ENCODE measurements at regions not wholly inside any gene's neighbourhood (a gene's known extent, or its start where the extent isn't known, plus 50 kb on each side); places are given as distances from the start of the nearest gene placed in this dataset.
A peak's percentile ranks its signal among the peaks of the same experiment; 100 is the strongest.
"Not testable (repeated sequence)": the region's sequence is repeated elsewhere in the genome, so short reads cannot be mapped to it uniquely, and the experiment has no call there.

DNA sequence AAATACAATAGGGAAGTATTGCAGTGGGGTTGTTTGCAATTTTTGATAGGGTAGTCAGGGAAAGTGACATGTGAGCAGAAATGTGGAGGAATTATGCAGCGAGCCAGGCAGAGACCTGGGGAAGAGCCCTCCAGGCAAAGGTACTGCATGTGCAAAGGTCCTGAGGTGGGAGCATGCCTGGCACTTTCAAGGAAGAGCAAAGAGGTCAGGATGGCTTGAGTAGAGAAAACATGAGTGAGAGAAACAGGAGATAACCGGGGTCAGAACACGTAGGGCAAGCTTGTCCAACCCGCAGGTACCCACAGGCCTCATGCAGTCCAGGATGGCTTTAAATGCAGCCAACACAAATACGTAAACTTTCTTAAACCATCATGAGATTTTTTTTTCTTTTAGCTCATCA is 71.0 kb downstream of the COQ2 start:
- Mint-ChIP-seq H3K27me3 (no peaks in the 10 kb centered on the region), H3K27ac (peak overlapping the region; percentile 88), H3K4me3 (no peak overlapping the region), H3K36me3 (peaks cover 8% of the 10 kb centered on the region), H3K4me1 (peaks cover 53% of the 10 kb centered on the region), H3K9me3 (peaks cover 8% of the 10 kb centered on the region)
- ATAC-seq (ENCODE audit: low read depth), result no peak
- no peak for DNase-seq (ENCODE audit: low spot score in 2 of 2)

DNA sequence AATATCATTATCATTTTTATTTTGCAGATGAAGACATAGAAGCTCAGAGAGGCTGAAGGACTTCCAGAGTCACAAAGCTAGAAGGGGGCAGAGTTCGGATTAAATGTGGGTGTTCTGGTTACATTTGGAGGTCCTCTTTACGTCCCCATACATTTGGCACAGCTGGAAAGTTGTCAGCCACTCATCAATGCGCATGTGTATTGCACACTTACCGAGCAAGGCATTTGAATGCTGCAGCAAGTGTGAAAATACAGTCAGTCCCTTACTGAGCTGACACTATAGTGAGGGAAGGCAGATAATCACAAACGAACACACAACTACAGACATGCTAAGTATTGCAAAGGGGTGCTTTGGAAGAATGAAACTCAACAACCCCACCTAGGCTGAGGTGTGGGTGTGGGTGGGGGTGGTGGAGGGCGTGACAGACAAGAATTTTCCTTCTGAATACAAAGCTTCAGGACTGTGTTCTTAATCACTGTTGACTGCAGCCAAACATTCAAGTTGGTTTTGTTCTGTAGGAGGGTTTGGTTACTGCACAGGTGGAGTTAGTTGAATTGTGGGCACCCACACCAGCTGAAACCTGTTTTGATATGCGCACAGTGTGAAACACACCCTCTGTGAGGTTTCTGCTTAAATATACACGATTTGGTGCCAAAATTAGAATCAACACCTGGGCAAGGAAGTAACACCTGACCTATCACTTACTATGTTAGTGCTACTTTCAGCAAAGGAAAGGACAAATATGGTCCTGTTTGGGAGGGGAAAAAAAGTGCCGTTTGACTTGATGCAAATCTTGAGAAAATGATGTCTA is 72.4 kb downstream of the COQ2 start:
- H3K27me3 Mint-ChIP-seq, result no peaks in the 10 kb centered on the region
- peaks cover 11% of the 10 kb centered on the region for H3K36me3 Mint-ChIP-seq
- ATAC-seq (ENCODE audit: low read depth), result peak; percentile 92
- peaks cover 8% of the 10 kb centered on the region for H3K9me3 Mint-ChIP-seq
- peak; percentile 37 to 72 for DNase-seq (ENCODE audit: low spot score in 2 of 2)
- peak overlapping the region; percentile 50 for H3K4me3 Mint-ChIP-seq
- H3K27ac Mint-ChIP-seq, result peak overlapping the region; percentile 88
- H3K4me1 Mint-ChIP-seq, result peaks cover 51% of the 10 kb centered on the region

DNA sequence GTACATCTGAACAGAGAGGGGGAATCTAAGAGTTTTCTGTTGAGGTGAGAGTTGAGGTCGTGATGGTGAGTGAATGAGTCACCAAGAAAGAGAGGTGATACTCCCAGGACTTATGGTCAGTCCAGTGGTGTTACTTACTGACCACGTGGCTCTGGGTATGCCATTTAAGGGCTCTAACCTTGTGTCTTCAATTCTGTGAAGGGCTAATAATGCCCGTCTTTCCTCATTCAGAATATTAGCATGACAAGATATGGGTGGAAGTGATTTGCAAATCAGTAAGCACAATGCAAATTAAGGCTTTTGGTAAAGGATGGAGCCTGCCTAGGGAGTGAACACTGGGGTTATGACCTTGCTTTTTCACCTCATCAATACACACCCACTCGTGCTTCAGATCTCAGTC is 75.2 kb downstream of the COQ2 start:
- Mint-ChIP-seq H3K9me3 (peaks cover 8% of the 10 kb centered on the region), H3K27me3 (no peaks in the 10 kb centered on the region), H3K4me3 (no peak overlapping the region), H3K36me3 (peaks cover 11% of the 10 kb centered on the region), H3K27ac (no peak overlapping the region), H3K4me1 (peaks cover 35% of the 10 kb centered on the region)
- ATAC-seq (ENCODE audit: low read depth) (no peak), DNase-seq (ENCODE audit: low spot score in 2 of 2) (no peak)

DNA sequence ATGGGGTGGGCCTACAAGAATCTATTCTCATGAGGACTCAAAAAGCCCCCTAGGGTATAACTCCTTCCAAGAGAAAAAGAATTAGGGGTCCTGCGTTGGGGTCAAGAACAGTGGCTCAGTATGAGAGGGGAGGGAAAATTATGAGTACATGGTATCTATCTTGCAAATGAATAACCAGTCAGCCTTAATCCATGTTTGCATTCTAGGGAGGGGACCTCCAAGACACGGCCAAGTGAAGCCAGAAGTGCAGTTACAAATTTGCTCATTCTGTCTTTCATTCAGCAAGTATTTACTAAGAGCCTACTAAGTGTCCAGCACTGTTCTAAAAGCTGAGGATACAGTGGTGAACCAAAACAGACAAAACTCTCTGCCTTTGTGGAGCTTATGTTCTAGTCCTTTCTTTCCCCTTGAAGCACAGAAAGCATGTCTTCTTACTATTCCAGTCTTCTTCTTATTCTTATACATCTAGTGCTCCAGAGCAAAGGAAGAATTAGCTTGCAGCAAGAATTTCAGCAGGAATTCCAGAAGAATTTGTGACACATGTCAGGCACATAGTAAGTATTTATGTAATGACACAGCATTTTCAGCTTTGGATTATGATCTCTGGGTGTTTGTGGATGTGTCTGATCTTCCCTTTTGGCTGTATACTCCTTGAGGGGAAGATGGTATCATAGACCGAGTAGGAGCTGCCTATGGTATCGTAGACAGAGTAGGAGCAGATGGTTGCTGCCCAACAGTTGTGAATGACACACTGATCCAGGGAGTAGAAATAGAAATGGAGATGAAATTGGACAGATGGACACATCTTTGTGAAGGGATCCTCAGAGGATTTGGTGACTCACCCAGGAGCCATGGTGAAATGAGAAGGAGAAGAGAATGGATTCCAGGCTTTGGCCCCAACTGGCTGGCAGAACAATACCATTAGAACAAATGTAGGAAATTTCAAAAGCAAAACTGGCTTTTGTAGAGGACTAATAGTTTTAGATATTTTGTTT is 75.9 kb downstream of the COQ2 start:
- DNase-seq (ENCODE audit: low spot score in 2 of 2), result no peak
- ATAC-seq (ENCODE audit: low read depth), result no peak
- Mint-ChIP-seq H3K36me3 (peaks cover 11% of the 10 kb centered on the region), H3K4me1 (peaks cover 34% of the 10 kb centered on the region), H3K27me3 (no peaks in the 10 kb centered on the region), H3K27ac (no peak overlapping the region), H3K4me3 (peak overlapping the region; percentile 6), H3K9me3 (peaks cover 8% of the 10 kb centered on the region)

DNA sequence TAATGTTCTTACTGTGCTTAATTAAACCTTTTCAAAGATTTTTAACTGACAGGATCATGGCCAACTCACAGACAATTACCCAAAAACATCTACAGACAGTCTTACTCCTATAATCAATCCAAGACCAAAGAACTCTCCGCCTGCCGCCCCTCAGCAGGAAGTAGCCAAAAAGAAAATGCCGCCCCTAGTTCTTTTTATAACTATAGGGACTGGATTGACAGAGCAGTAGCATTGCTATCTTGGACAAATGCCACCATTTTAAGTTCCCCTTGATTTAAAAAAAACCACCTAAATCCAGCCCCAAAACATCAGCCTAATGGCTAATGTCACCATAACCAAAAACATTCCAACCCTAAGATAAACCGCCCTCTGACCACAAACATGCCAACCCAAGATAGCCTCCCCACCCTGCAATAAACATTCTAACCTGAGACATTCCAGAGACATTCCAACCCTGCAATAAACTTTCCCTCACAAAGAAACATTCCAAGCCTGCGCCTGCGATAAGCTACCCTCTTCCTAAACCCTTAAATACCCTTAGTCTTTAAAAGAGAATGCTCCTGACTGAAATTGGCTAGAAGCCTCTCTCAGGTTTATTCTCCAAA is 77.0 kb downstream of the COQ2 start:
- no peak for ATAC-seq (ENCODE audit: low read depth)
- Mint-ChIP-seq H3K4me1 (peaks cover 26% of the 10 kb centered on the region), H3K27me3 (no peaks in the 10 kb centered on the region), H3K9me3 (peaks cover 3% of the 10 kb centered on the region), H3K36me3 (peaks cover 6% of the 10 kb centered on the region), H3K27ac (no peak overlapping the region), H3K4me3 (no peak overlapping the region)
- no peak for DNase-seq (ENCODE audit: low spot score in 2 of 2)

DNA sequence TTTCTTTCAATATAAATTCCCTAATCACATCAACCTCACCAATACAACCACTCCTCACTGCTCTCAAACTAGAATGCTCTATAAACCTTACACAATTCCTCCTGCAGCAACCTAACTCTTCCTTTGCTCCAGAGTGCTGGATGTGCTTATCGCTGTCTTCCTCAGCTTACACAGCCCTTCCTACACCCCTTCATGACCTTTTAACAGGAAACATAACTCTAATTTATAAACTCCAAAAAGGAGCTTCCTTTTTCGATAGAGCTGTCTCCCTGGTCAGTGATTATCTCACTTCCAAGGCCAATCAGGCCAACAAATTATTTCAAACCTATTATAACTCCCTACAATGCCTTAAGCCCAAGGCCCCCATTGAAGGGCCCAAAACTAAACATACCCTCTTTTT is 78.8 kb downstream of the COQ2 start:
- ATAC-seq (ENCODE audit: low read depth), result no peak
- H3K9me3 Mint-ChIP-seq, result peaks cover 3% of the 10 kb centered on the region
- H3K27me3 Mint-ChIP-seq, result no peaks in the 10 kb centered on the region
- H3K4me3 Mint-ChIP-seq, result no peak overlapping the region
- H3K27ac Mint-ChIP-seq, result no peak overlapping the region
- peaks cover 15% of the 10 kb centered on the region for H3K4me1 Mint-ChIP-seq
- H3K36me3 Mint-ChIP-seq, result peaks cover 6% of the 10 kb centered on the region
- DNase-seq (ENCODE audit: low spot score in 2 of 2), result no peak

DNA sequence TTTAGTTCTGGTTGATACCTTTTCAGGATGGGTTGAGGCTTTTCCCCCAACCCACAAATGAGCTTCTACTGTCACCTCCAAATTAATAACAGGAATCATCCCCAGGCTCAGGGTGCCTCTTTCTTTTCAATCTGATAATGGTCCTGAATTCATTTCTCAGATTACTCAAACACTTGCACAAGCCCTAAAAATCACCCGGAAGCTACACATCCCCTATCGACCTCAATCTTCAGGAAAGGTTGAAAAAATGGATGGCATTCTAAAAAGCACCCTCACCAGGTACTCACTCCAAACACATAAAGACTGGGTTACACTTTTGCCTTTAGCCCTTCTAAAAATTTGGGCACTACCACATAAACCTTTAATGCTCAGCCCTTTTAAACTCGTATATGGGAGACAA is 79.9 kb downstream of the COQ2 start:
- Mint-ChIP-seq H3K27ac (no peak overlapping the region), H3K9me3 (peaks cover 3% of the 10 kb centered on the region), H3K36me3 (peaks cover 6% of the 10 kb centered on the region), H3K27me3 (no peaks in the 10 kb centered on the region), H3K4me1 (peaks cover 11% of the 10 kb centered on the region), H3K4me3 (no peak overlapping the region)
- DNase-seq (ENCODE audit: low spot score in 2 of 2), result no peak
- ATAC-seq (ENCODE audit: low read depth), result no peak

DNA sequence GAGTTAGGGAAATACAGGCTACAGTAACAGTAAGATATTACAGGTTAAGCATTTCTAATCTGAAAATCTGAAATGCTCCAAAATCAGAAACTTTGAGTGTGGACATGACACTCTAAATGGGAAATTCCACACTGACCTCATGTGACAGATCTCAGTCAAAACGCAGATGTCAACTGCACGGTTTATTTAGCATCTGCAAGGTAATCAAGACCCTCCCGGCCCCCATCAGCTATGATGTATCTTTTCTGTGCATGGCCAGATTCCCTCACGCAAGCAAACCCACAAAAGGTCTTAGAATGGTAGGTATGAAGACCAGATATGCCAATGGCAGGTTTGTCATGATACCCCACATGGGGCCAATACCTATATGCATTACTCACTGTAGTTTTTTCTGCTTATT is 82.8 kb downstream of the COQ2 start:
- Mint-ChIP-seq H3K36me3 (no peaks in the 10 kb centered on the region), H3K9me3 (no peaks in the 10 kb centered on the region), H3K27ac (no peak overlapping the region), H3K4me3 (no peak overlapping the region), H3K27me3 (no peaks in the 10 kb centered on the region), H3K4me1 (peaks cover 13% of the 10 kb centered on the region)
- no peak for ATAC-seq (ENCODE audit: low read depth)
- DNase-seq (ENCODE audit: low spot score in 2 of 2), result no peak

DNA sequence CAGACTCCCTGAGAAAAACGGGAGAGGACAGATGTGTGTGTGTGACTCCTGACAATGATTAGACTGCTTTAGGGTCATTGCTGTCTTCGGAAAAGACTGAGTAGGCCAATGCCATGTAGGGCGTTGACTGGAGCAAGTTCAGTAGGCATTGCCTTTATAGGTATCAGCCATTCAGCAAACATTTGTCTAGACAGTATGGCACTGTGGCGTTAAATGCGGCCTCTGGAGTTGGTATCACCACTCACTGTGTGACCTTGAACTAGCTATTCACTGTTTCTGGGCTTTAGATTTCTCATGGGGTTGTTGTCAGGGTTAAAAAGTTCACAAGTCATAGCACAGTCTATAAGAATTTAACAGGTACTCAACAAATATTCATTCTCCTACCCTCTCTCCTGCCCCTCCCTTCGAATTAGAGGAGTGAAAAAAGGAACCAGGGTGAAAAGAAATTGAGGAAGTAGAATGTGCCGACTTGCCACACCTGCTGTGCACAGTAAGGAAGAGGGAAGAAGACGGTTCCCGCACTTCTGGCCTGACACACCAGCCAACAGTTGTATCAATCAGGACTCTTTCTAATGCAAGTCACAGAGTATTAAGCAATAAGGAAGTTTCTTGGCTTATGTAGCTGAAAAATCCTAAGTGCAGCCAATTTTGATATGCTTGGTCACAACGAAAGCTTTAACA is 83.2 kb upstream of the PLAC8 start:
- Mint-ChIP-seq H3K9me3 (no peaks in the 10 kb centered on the region), H3K4me1 (peaks cover 24% of the 10 kb centered on the region), H3K36me3 (no peaks in the 10 kb centered on the region), H3K4me3 (peak overlapping the region; percentile 43), H3K27ac (peak overlapping the region; percentile 43), H3K27me3 (no peaks in the 10 kb centered on the region)
- ATAC-seq (ENCODE audit: low read depth) (peak; percentile 97), DNase-seq (ENCODE audit: low spot score in 2 of 2) (peak in 1 of 2 donors; percentile 25)

DNA sequence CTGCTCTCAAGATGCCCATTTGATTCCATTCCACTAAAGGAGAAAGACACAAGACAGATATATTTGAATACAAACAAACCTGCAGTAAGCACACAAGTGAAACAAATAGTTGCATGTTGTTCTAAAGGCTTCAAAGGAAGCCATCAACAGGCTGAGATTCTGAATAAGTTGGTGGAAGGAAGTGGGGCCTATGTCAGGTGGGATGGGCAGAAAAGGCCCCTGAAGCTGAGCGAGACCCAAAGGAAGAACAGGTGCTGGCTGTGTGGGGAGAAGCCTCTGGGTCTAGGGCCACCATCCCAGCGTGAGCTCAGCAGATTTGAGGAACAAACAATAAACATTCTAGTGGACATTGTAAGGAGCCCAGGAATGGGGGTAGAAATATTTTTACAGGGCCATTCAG is 82.4 kb upstream of the PLAC8 start:
- no peaks in the 10 kb centered on the region for H3K36me3 Mint-ChIP-seq
- H3K27me3 Mint-ChIP-seq, result no peaks in the 10 kb centered on the region
- H3K9me3 Mint-ChIP-seq, result no peaks in the 10 kb centered on the region
- no peak overlapping the region for H3K4me3 Mint-ChIP-seq
- H3K4me1 Mint-ChIP-seq, result peaks cover 24% of the 10 kb centered on the region
- no peak for DNase-seq (ENCODE audit: low spot score in 2 of 2)
- ATAC-seq (ENCODE audit: low read depth), result no peak
- H3K27ac Mint-ChIP-seq, result peak overlapping the region; percentile 43

DNA sequence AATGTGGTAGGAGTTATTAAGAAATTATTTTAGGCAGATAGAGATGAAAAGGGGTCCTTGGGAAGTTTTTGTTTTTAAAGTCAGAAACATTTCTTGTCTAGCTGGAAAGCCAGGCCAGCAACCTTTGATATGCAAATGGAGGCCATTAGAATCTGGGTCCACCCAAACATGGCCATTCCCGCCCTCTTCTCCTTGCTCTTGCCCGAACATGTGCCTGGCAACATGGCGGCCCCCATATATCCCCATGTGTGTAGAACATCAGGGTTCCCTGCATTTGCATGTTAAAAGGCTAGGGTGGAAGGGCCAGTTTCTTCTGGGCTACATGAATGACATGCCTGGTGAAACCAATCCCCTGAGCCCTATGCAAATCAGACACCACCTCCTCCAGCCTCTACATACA is 80.7 kb upstream of the PLAC8 start:
- peaks cover 33% of the 10 kb centered on the region for H3K4me1 Mint-ChIP-seq
- no peaks in the 10 kb centered on the region for H3K36me3 Mint-ChIP-seq
- DNase-seq (ENCODE audit: low spot score in 2 of 2) (no peak), ATAC-seq (ENCODE audit: low read depth) (no peak)
- H3K9me3 Mint-ChIP-seq, result no peaks in the 10 kb centered on the region
- no peak overlapping the region for H3K27ac Mint-ChIP-seq
- no peak overlapping the region for H3K4me3 Mint-ChIP-seq
- no peaks in the 10 kb centered on the region for H3K27me3 Mint-ChIP-seq

DNA sequence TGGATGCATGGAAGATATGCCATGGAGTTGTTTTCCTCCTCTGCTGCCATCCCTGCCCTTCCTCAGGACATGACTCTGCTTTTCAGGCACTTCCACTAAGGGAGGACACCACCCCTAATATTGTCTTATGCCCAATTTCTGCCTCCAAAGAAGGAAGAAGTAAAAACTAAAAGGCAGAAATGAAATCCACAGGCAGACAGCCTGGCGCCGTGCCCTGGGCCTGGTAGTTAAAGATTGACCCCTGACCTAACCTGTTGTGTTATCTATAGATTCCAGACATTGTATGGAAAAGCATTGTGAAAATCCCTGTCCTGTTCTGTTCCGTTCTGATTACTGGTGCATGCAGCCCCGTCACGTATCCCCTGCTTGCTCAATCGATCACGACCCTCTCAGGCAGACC is 80.1 kb upstream of the PLAC8 start:
- not testable (repeated sequence) for H3K27me3 Mint-ChIP-seq; H3K27ac Mint-ChIP-seq; DNase-seq (ENCODE audit: low spot score in 2 of 2); H3K9me3 Mint-ChIP-seq; ATAC-seq (ENCODE audit: low read depth); H3K36me3 Mint-ChIP-seq; H3K4me3 Mint-ChIP-seq
- peaks cover 34% of the 10 kb centered on the region for H3K4me1 Mint-ChIP-seq

DNA sequence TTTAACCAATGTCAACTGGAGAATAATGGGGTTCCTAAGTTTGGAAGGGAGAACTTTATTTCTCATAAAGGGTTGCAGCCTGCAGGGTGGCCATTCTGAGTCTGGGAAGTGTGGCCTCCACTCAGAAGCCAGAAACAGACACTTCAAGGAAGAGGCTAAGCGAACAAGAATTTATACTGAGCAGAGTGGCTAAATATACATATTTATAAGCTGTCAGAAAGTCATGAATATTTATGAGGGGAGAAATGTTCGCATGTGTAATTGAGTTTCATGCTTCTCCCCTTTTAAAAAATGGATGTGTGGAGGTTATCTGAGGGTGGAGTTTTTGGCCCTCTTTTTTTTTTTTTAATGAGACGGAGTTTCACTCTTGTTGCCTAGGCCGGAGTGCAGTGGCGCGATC is 78.1 kb upstream of the PLAC8 start:
- Mint-ChIP-seq H3K27ac (no peak overlapping the region), H3K4me3 (no peak overlapping the region), H3K4me1 (peaks cover 33% of the 10 kb centered on the region), H3K27me3 (no peaks in the 10 kb centered on the region), H3K9me3 (no peaks in the 10 kb centered on the region), H3K36me3 (no peaks in the 10 kb centered on the region)
- no peak for ATAC-seq (ENCODE audit: low read depth)
- no peak for DNase-seq (ENCODE audit: low spot score in 2 of 2)
